RWPE1 (cell line): ENCODE measurements at regions not wholly inside any gene's neighbourhood (a gene's known extent, or its start where the extent isn't known, plus 50 kb on each side); places are given as distances from the start of the nearest gene placed in this dataset.

Experiments
- CTCF ChIA-PET: fragments of 350-600 bp; sonication (Branson Sonifier 250); formaldehyde crosslinking; extraction: SDS; loops from one replicate; lab custom pipeline; 2021; lab: Yijun Ruan, JAX
- POLR2A ChIA-PET: fragments of 400-600 bp; formaldehyde crosslinking; extraction: SDS; loops from one replicate; lab custom pipeline; 2020; ENCODE audit warnings: antibody characterized with exemption; ENCODE audit not compliant: low non-redundant PET; lab: Yijun Ruan, JAX
- DNase-seq: peaks from one replicate; pipeline ENCODE4 v3.0.0; 2012; ENCODE audit warnings: low spot score
- H3K27ac ChIP-seq: fragments of 450-650 bp; 2 replicates; pipeline ENCODE4 v1.5.1; 2017
- CTCF ChIP-seq: fragments of 450-650 bp; conservative IDR thresholded peaks from 2 replicates; pipeline ENCODE4 v1.5.1; 2017; ENCODE audit warnings: low read depth, mild to moderate bottlenecking

DNA sequence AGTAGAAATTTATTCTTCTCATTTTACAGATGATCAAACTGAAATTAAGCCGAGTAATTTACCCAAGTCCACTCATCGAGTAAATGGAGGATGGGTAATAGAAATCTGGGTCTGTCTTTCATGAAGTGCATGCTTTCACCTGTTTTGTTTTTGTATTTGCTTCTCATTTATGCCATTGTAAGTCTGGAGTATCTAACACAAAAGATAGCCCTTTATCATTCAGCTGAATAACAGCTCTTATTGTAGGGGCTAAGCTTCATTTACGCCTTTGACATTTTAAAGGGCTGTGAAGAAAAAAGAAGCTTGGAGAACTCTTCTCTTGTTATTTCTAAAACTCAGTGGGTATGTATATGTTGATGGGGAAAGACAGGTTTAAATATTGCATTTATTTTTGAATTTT, 1196.2 kb upstream of the TENM4 start:
- POLR2A ChIA-PET: no interaction called here
- DNase-seq: no peak

GRCh38 chr11:80635178-80635577, 1194.3 kb upstream of the TENM4 start:
- H3K27ac ChIP-seq: no peak overlapping the region
- CTCF ChIA-PET: no interaction called here
- no peak for TF ChIP-seq CTCF
- DNase-seq: no peak
- POLR2A ChIA-PET: no interaction called here

More for the DNA sequence above, 1196.2 kb upstream of the TENM4 start:
- CTCF ChIA-PET: no interaction called here
- no peak for TF ChIP-seq CTCF
- no peak overlapping the region for H3K27ac ChIP-seq

GRCh38 chr11:80632691-80633090, 1191.9 kb upstream of the TENM4 start:
- TF ChIP-seq CTCF: no peak
- CTCF ChIA-PET: interaction anchor here (0.7 kb wide), 1 partner anchor 888 kb away, joined by 4 read pairs; no protein-coding TSS in a partner anchor
- DNase-seq: no peak
- POLR2A ChIA-PET: no interaction called here
- no peak overlapping the region for H3K27ac ChIP-seq

GRCh38 chr11:80632156-80632555, 1191.3 kb upstream of the TENM4 start:
- ChIA-PET POLR2A (no interaction called here), CTCF (interaction anchor here (0.7 kb wide), 1 partner anchor 887 kb away, joined by 4 read pairs; no protein-coding TSS in a partner anchor)
- H3K27ac ChIP-seq: no peak overlapping the region
- DNase-seq: no peak
- TF ChIP-seq CTCF: no peak

GRCh38 chr11:80629466-80629865, 1188.6 kb upstream of the TENM4 start:
- CTCF ChIA-PET: no interaction called here

GRCh38 chr11:80627364-80627763, 1186.5 kb upstream of the TENM4 start:
- DNase-seq: no peak
- ChIA-PET POLR2A (no interaction called here), CTCF (no interaction called here)

More at GRCh38 chr11:80629466-80629865, 1188.6 kb upstream of the TENM4 start:
- no peak for DNase-seq
- POLR2A ChIA-PET: no interaction called here
- no peak overlapping the region for H3K27ac ChIP-seq
- no peak for TF ChIP-seq CTCF

More at GRCh38 chr11:80627364-80627763, 1186.5 kb upstream of the TENM4 start:
- no peak overlapping the region for H3K27ac ChIP-seq
- TF ChIP-seq CTCF: no peak
